Gastrocnemius medialis (tissue), 4 donors: ENCODE measurements at regions not wholly inside any gene's neighbourhood (a gene's known extent, or its start where the extent isn't known, plus 50 kb on each side); places are given as distances from the start of the nearest gene placed in this dataset.

Experiments used
- POLR2A ChIP-seq, 2 donors: fragments of 450-650 bp; IDR thresholded peaks; one replicate each; pipeline ENCODE4 v1.6.1; 2017; ENCODE audit warnings: antibody characterized with exemption in 2 of 2, mild to moderate bottlenecking in 2 of 2, moderate library complexity in 2 of 2
- TF ChIP-seq, protein P1 (sequence below), 5 experiments: fragments of 450-650 bp in 3 of 5; fragments of 200-600 bp in 2 of 5; sonication (generic) in 2 of 5; IDR thresholded peaks in 4 of 5; conservative IDR thresholded peaks in 1 of 5; 1 replicate in 4 of 5; 2 replicates in 1 of 5; pipeline ENCODE4 v1.5.1; 2016 to 2019; ENCODE audit warnings: antibody characterized with exemption in 5 of 5, mild to moderate bottlenecking in 3 of 5, moderate library complexity in 3 of 5

DNA sequence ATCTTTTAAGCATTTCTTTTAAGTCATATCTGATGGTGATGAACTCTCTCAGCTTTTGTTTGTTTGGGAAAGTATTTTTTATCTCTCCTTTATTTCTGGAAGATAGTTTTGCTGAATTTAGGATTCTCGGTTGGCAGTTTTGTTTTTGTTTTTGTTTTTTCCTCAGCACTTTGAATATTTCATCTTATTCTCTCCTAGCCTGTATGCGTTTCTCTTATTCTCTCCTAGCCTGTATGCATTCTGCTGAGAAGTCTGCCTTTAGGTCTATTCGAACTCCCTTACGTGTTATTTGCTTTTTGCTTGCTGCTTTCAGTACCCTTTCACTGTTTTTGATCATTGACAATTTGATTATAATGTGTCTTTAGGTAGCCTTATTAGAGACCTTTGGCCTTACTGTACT, 787.8 kb upstream of the FAM174A start:
- TF ChIP-seq, protein P1, sequence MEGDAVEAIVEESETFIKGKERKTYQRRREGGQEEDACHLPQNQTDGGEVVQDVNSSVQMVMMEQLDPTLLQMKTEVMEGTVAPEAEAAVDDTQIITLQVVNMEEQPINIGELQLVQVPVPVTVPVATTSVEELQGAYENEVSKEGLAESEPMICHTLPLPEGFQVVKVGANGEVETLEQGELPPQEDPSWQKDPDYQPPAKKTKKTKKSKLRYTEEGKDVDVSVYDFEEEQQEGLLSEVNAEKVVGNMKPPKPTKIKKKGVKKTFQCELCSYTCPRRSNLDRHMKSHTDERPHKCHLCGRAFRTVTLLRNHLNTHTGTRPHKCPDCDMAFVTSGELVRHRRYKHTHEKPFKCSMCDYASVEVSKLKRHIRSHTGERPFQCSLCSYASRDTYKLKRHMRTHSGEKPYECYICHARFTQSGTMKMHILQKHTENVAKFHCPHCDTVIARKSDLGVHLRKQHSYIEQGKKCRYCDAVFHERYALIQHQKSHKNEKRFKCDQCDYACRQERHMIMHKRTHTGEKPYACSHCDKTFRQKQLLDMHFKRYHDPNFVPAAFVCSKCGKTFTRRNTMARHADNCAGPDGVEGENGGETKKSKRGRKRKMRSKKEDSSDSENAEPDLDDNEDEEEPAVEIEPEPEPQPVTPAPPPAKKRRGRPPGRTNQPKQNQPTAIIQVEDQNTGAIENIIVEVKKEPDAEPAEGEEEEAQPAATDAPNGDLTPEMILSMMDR (IDR thresholded peaks at IDR 0.05 in 4 of 5, conservative IDR thresholded peaks at IDR 0.05 in 1 of 5), result no peak
- TF ChIP-seq POLR2A (IDR thresholded peaks at IDR 0.05), result no peak
